Activated CD4-positive, alpha-beta T cell treated with anti-CD3 and anti-CD28 coated beads, Interleukin-2, Interleukin-4, amounts not matched to agents 100 ng/mL and 50 ng/mL, durations not matched to agents 16 hours and 8 hours (primary cell): ENCODE measurements at regions not wholly inside any gene's neighbourhood (a gene's known extent, or its start where the extent isn't known, plus 50 kb on each side); places are given as distances from the start of the nearest gene placed in this dataset.
A peak's percentile ranks its signal among the peaks of the same experiment; 100 is the strongest.
"Not testable (repeated sequence)": the region's sequence is repeated elsewhere in the genome, so short reads cannot be mapped to it uniquely, and the experiment has no call there.

Source experiments
- DNase-seq: peaks from one replicate; pipeline ENCODE4 v3.0.0-alpha.2; 2020; ENCODE audit warnings: low spot score

GRCh38 chr1:58060559-58061170 is 485.9 kb downstream of the OMA1 start:
- no peak for DNase-seq

- no peak for DNase-seq
These were observed 486.7 kb downstream of the OMA1 start for GRCh38 chr1:58059789-58060188.

- DNase-seq: no peak
These were observed 488.2 kb downstream of the OMA1 start for GRCh38 chr1:58058323-58058722.

GRCh38 chr1:58057826-58058225 is 488.7 kb downstream of the OMA1 start:
- DNase-seq: no peak

- not testable (repeated sequence) for DNase-seq
These were observed 495.3 kb downstream of the OMA1 start for GRCh38 chr1:58051187-58051586.

- DNase-seq: peak; percentile 32
These were observed 499.2 kb downstream of the OMA1 start for GRCh38 chr1:58047265-58047858.

GRCh38 chr1:58045094-58045705 is 501.3 kb downstream of the OMA1 start:
- DNase-seq: no peak

- DNase-seq: no peak
These were observed 504.9 kb downstream of the OMA1 start for GRCh38 chr1:58041621-58042020.

GRCh38 chr1:58038574-58038973 is 508.0 kb downstream of the OMA1 start:
- no peak for DNase-seq

- DNase-seq: no peak
These were observed 511.0 kb downstream of the OMA1 start for GRCh38 chr1:58035523-58035922.

- DNase-seq: no peak
These were observed 513.2 kb downstream of the OMA1 start for GRCh38 chr1:58033311-58033710.

- no peak for DNase-seq
These were observed 513.9 kb downstream of the OMA1 start for GRCh38 chr1:58032611-58033073.

GRCh38 chr1:58031416-58031815 is 515.1 kb downstream of the OMA1 start:
- no peak for DNase-seq

- no peak for DNase-seq
These were observed 516.1 kb downstream of the OMA1 start for GRCh38 chr1:58030456-58030855.

GRCh38 chr1:58017641-58018040 is 528.9 kb downstream of the OMA1 start:
- DNase-seq: no peak

- no peak for DNase-seq
These were observed 533.3 kb downstream of the OMA1 start for GRCh38 chr1:58013237-58013636.

- DNase-seq: no peak
These were observed 534.5 kb downstream of the OMA1 start for GRCh38 chr1:58011978-58012377.

- DNase-seq: no peak
These were observed 540.0 kb downstream of the OMA1 start for GRCh38 chr1:58006421-58007046.

- no peak for DNase-seq
These were observed 541.3 kb downstream of the OMA1 start for GRCh38 chr1:58005212-58005611.

GRCh38 chr1:58003988-58004387 is 542.5 kb downstream of the OMA1 start:
- no peak for DNase-seq

GRCh38 chr1:58003059-58003458 is 543.5 kb downstream of the OMA1 start:
- no peak for DNase-seq

- DNase-seq: no peak
These were observed 545.7 kb downstream of the OMA1 start for GRCh38 chr1:58000821-58001220.

- no peak for DNase-seq
These were observed 546.4 kb downstream of the OMA1 start for GRCh38 chr1:58000116-58000515.
